H9 (cell line): ENCODE measurements at regions not wholly inside any gene's neighbourhood (a gene's known extent, or its start where the extent isn't known, plus 50 kb on each side); places are given as distances from the start of the nearest gene placed in this dataset.

Experiments
- DNase-seq: peaks from one replicate; pipeline ENCODE4 v3.0.0-alpha.2; 2017
- H2AFZ ChIP-seq: one replicate; pipeline ENCODE4 v1.6.1; 2013; ENCODE audit warnings: mild to moderate bottlenecking, low read length, control low read depth, moderate library complexity
- H2AK5ac ChIP-seq: 2 replicates; pipeline ENCODE4 v1.6.1; 2013; ENCODE audit warnings: low read length, control low read depth, mixed read lengths; ENCODE audit not compliant: insufficient read length
- H2BK120ac ChIP-seq: one replicate; pipeline ENCODE4 v1.6.1; 2013; ENCODE audit warnings: low read depth, mild to moderate bottlenecking, low read length, control low read depth, inconsistent platforms; ENCODE audit not compliant: poor library complexity, severe bottlenecking
- H2BK12ac ChIP-seq: 2 replicates; pipeline ENCODE4 v1.6.1; 2013; ENCODE audit warnings: low read length, control low read depth, mixed read lengths, low read depth; ENCODE audit not compliant: insufficient read length
- H2BK15ac ChIP-seq: 2 replicates; pipeline ENCODE4 v1.6.1; 2013; ENCODE audit warnings: low read depth, low read length, control low read depth
- H2BK20ac ChIP-seq: one replicate; pipeline ENCODE4 v1.6.1; 2013; ENCODE audit warnings: low read depth, mild to moderate bottlenecking, low read length, control low read depth, inconsistent platforms; ENCODE audit not compliant: poor library complexity, severe bottlenecking
- H2BK5ac ChIP-seq: 2 replicates; pipeline ENCODE4 v1.6.1; 2013; ENCODE audit warnings: low read length, control low read depth, mixed read lengths; ENCODE audit not compliant: insufficient read length
- H3K14ac ChIP-seq: 2 replicates; pipeline ENCODE4 v1.6.1; 2013; ENCODE audit warnings: low read length, control low read depth; ENCODE audit not compliant: insufficient read depth
- H3K18ac ChIP-seq: 2 replicates; pipeline ENCODE4 v1.6.1; 2013; ENCODE audit warnings: low read depth, mild to moderate bottlenecking, mixed read lengths, low read length, control low read depth; ENCODE audit not compliant: insufficient read length
- H3K23ac ChIP-seq: 2 replicates; pipeline ENCODE4 v1.6.1; 2013; ENCODE audit warnings: low read length, control low read depth, mixed read lengths, low read depth; ENCODE audit not compliant: insufficient read length
- H3K23me2 ChIP-seq: 2 replicates; pipeline ENCODE4 v1.6.1; 2013; ENCODE audit warnings: low read depth, mild to moderate bottlenecking, mixed read lengths, low read length, control low read depth; ENCODE audit not compliant: insufficient read length, poor library complexity, severe bottlenecking
- H3K27ac ChIP-seq: 2 replicates; pipeline ENCODE4 v1.5.1; 2013; ENCODE audit warnings: low read length, control low read depth, mixed read lengths, low read depth; ENCODE audit not compliant: insufficient read length
- H3K27me3 ChIP-seq: 2 replicates; pipeline ENCODE4 v1.6.1; 2013; ENCODE audit warnings: low read length, control low read depth, inconsistent platforms; ENCODE audit not compliant: insufficient read depth
- H3K4ac ChIP-seq: 2 replicates; pipeline ENCODE4 v1.6.1; 2013; ENCODE audit warnings: low read depth, mild to moderate bottlenecking, control low read depth, inconsistent platforms, low read length, moderate library complexity
- H3K4me1 ChIP-seq: 2 replicates; pipeline ENCODE4 v1.6.1; 2013; ENCODE audit warnings: low read length, control low read depth, inconsistent platforms; ENCODE audit not compliant: insufficient read depth
- H3K4me2 ChIP-seq: 2 replicates; pipeline ENCODE4 v1.6.1; 2013; ENCODE audit warnings: low read length, control low read depth, mixed read lengths; ENCODE audit not compliant: insufficient read length, insufficient read depth
- H3K56ac ChIP-seq: 2 replicates; pipeline ENCODE4 v1.6.1; 2013; ENCODE audit warnings: low read depth, mild to moderate bottlenecking, mixed read lengths, low read length, control low read depth; ENCODE audit not compliant: insufficient read length
- H3K79me1 ChIP-seq: 2 replicates; pipeline ENCODE4 v1.6.1; 2013; ENCODE audit warnings: low read depth, mild to moderate bottlenecking, moderate library complexity, low read length, control low read depth, inconsistent platforms; ENCODE audit not compliant: insufficient read depth, poor library complexity, severe bottlenecking
- H3K79me2 ChIP-seq: 2 replicates; pipeline ENCODE4 v1.6.1; 2013; ENCODE audit warnings: low read length, control low read depth, inconsistent platforms; ENCODE audit not compliant: insufficient read depth
- H3K9ac ChIP-seq: 2 replicates; pipeline ENCODE4 v1.6.1; 2013; ENCODE audit warnings: low read length, control low read depth, mixed read lengths; ENCODE audit not compliant: insufficient read length; ENCODE audit errors: extremely low read depth
- H3K9me3 ChIP-seq: one replicate; pipeline ENCODE4 v1.6.1; 2013; ENCODE audit warnings: low read depth, low read length, inconsistent platforms; ENCODE audit not compliant: control insufficient read depth
- H3T11ph ChIP-seq: one replicate; pipeline ENCODE4 v1.6.1; 2013; ENCODE audit warnings: mild to moderate bottlenecking, low read length, control low read depth, inconsistent platforms
- H4K20me1 ChIP-seq: one replicate; pipeline ENCODE4 v1.6.1; 2013; ENCODE audit not compliant: control insufficient read depth, insufficient read length, insufficient read depth
- H4K5ac ChIP-seq: 2 replicates; pipeline ENCODE4 v1.6.1; 2013; ENCODE audit warnings: low read depth, mild to moderate bottlenecking, mixed read lengths, low read length, control low read depth; ENCODE audit not compliant: insufficient read length
- H4K8ac ChIP-seq: replicated peaks from 2 replicates; pipeline ENCODE4 v1.6.1; 2013; ENCODE audit warnings: low read length, control low read depth, mixed read lengths, low read depth; ENCODE audit not compliant: insufficient read length
- H4K91ac ChIP-seq: 2 replicates; pipeline ENCODE4 v1.6.1; 2013; ENCODE audit warnings: low read depth, mild to moderate bottlenecking, moderate library complexity, mixed read lengths, low read length, control low read depth; ENCODE audit not compliant: insufficient read length
- H3K27ac Mint-ChIP-seq, 3 experiments: 2 replicates in 2 of 3; 3 replicates in 1 of 3; pipeline ENCODE4 v1.8.0; 2020 to 2021; ENCODE audit warnings: mixed read lengths in 3 of 3, mild to moderate bottlenecking in 1 of 3, moderate library complexity in 1 of 3
- H3K27me3 Mint-ChIP-seq: 2 replicates; pipeline ENCODE4 v1.8.0; 2021; ENCODE audit warnings: low read depth, mild to moderate bottlenecking, moderate library complexity, mixed read lengths
- H3K36me3 Mint-ChIP-seq, 3 experiments: 2 replicates in 2 of 3; 3 replicates in 1 of 3; pipeline ENCODE4 v1.8.0; 2020 to 2021; ENCODE audit warnings: low read depth in 3 of 3, mixed read lengths in 3 of 3; ENCODE audit not compliant: insufficient read depth in 1 of 3
- H3K4me1 Mint-ChIP-seq, 2 experiments: 2 replicates each; pipeline ENCODE4 v1.8.0; 2020; ENCODE audit warnings: mixed read lengths in 2 of 2
- H3K4me3 Mint-ChIP-seq, 2 experiments: 2 replicates in 1 of 2; 3 replicates in 1 of 2; pipeline ENCODE4 v1.8.0; 2020 to 2021; ENCODE audit warnings: mild to moderate bottlenecking in 2 of 2, mixed read lengths in 2 of 2, moderate library complexity in 1 of 2
- H3K9me3 Mint-ChIP-seq, 2 experiments: 2 replicates in 1 of 2; 3 replicates in 1 of 2; pipeline ENCODE4 v1.8.0; 2020; ENCODE audit warnings: mild to moderate bottlenecking in 2 of 2, mixed read lengths in 2 of 2, moderate library complexity in 1 of 2
- CTCF ChIP-seq: fragments of 200-600 bp; sonication (generic); conservative IDR thresholded peaks from 3 replicates; pipeline ENCODE4 v1.8.0; 2021; ENCODE audit warnings: antibody characterized with exemption, mild to moderate bottlenecking
- WGBS: extraction: QIAGEN DNeasy Blood & Tissue Kit; methylation state at CpG from one replicate; pipeline ENCODE4 v1.1.7; 2013; ENCODE audit warnings: missing lambda C conversion rate, low lambda C conversion rate, mixed read lengths; ENCODE audit not compliant: insufficient read length; ENCODE audit errors: extremely low coverage; 5-methylcytosine and 5-hydroxymethylcytosine counted together

- Histone ChIP-seq H2AFZ (no peak overlapping the region), H3K79me2 (no peaks in the 10 kb centered on the region), H3K4me1 (no peaks in the 10 kb centered on the region), H2BK12ac (no peak overlapping the region), H2BK120ac (no peak overlapping the region), H4K91ac (no peak overlapping the region), H3K56ac (no peak overlapping the region), H3K18ac (no peak overlapping the region), H4K5ac (no peak overlapping the region), H2BK15ac (no peak overlapping the region), H4K8ac (no peak overlapping the region), H3K23ac (no peak overlapping the region), H3K14ac (no peak overlapping the region), H2BK20ac (no peak overlapping the region), H3K23me2 (no peaks in the 10 kb centered on the region), H3K79me1 (no peaks in the 10 kb centered on the region), H2AK5ac (no peak overlapping the region), H4K20me1 (no peaks in the 10 kb centered on the region), H3K9me3 (no peaks in the 10 kb centered on the region), H3K9ac (no peak overlapping the region), H3K27me3 (no peaks in the 10 kb centered on the region), H3K4me2 (no peak overlapping the region), H3K4ac (no peak overlapping the region), H2BK5ac (no peak overlapping the region), H3K27ac (no peak overlapping the region), H3T11ph (no peak overlapping the region)
- H3K4me1 Mint-ChIP-seq = no peaks in the 10 kb centered on the region
- WGBS = no CpG with 5 or more reads among the region's 6 CpGs
- no peak overlapping the region for H3K27ac Mint-ChIP-seq
- no peak overlapping the region for H3K4me3 Mint-ChIP-seq
- H3K27me3 Mint-ChIP-seq = no peaks in the 10 kb centered on the region; the same call in none of the 2 replicates
- DNase-seq = no peak
- no peaks in the 10 kb centered on the region for H3K36me3 Mint-ChIP-seq
- no peak for TF ChIP-seq CTCF
- no peaks in the 10 kb centered on the region for H3K9me3 Mint-ChIP-seq
Observed at GRCh38 chr11:86180423-86180822, 64.1 kb upstream of the EED start.
